GM12891 (cell line): ENCODE measurements at regions not wholly inside any gene's neighbourhood (a gene's known extent, or its start where the extent isn't known, plus 50 kb on each side); places are given as distances from the start of the nearest gene placed in this dataset.

Experiments used
- PAX5 ChIP-seq: IDR thresholded peaks from 2 replicates; pipeline ENCODE4 v1.6.1; 2011; ENCODE audit warnings: low read length, moderate library complexity, mild to moderate bottlenecking; ENCODE audit not compliant: insufficient read depth, severe bottlenecking
- POLR2A ChIP-seq: IDR thresholded peaks from 2 replicates; pipeline ENCODE4 v1.6.1; 2011; ENCODE audit warnings: low read depth, low read length, control low read depth
- POLR2AphosphoS5 ChIP-seq: IDR thresholded peaks from 2 replicates; pipeline ENCODE4 v1.6.1; 2011; ENCODE audit warnings: low read depth, low read length, control low read depth
- TAF1 ChIP-seq: IDR thresholded peaks from 2 replicates; pipeline ENCODE4 v1.6.1; 2011; ENCODE audit warnings: low read depth, low read length, control low read depth

DNA sequence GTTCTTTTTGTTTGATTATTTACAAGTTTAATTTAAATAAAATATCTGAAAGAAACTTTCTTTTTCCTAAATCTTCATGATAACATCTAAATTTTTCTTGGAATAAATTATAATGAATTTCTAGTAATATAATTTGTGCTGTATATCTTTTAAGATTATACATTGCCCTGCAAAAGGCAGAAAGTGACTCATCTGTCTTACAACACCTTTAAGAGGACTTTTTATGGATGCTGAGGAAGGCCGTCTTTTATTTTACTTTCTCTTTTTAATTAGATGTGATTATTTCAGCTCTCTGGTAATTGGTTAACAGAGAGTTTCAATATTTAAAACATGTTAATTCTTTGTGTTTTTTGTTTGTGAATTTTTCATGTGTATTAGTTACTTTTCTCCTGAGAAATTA lies 598.4 kb downstream of the RPL10L start:
- no peak for TF ChIP-seq POLR2AphosphoS5
- TF ChIP-seq POLR2A = no peak
- TF ChIP-seq PAX5 = no peak
- no peak for TF ChIP-seq TAF1
